Neural progenitor cell (in vitro differentiated cells): ENCODE measurements at regions not wholly inside any gene's neighbourhood (a gene's known extent, or its start where the extent isn't known, plus 50 kb on each side); places are given as distances from the start of the nearest gene placed in this dataset.

Experiments used
- DNase-seq: peaks from one replicate; pipeline ENCODE4 v3.0.0-alpha.2; 2016; ENCODE audit warnings: low spot score
- H2AFZ ChIP-seq: fragments of 200-600 bp; sonication (generic); replicated peaks from 2 replicates; pipeline ENCODE4 v1.6.1; 2016; ENCODE audit warnings: antibody characterized with exemption
- H3F3A ChIP-seq: fragments of 200-600 bp; sonication (generic); 2 replicates; pipeline ENCODE4 v1.6.1; 2016; ENCODE audit warnings: antibody characterized with exemption, low read depth
- H3K27ac ChIP-seq: fragments of 200-600 bp; sonication (generic); 2 replicates; pipeline ENCODE4 v1.5.1; 2016; ENCODE audit warnings: mild to moderate bottlenecking
- H3K27me3 ChIP-seq: fragments of 200-600 bp; sonication (generic); 2 replicates; pipeline ENCODE4 v1.6.1; 2016; ENCODE audit warnings: mild to moderate bottlenecking, moderate library complexity
- H3K36me3 ChIP-seq: fragments of 200-600 bp; sonication (generic); 2 replicates; pipeline ENCODE4 v1.5.1; 2016
- H3K4me1 ChIP-seq: fragments of 200-600 bp; sonication (generic); 2 replicates; pipeline ENCODE4 v1.6.1; 2016; ENCODE audit warnings: mixed run types
- H3K4me2 ChIP-seq: fragments of 200-600 bp; sonication (generic); 2 replicates; pipeline ENCODE4 v1.6.1; 2016
- H3K4me3 ChIP-seq: fragments of 200-600 bp; sonication (generic); 2 replicates; pipeline ENCODE4 v1.5.1; 2016
- H3K79me2 ChIP-seq: fragments of 200-600 bp; sonication (generic); 2 replicates; pipeline ENCODE4 v1.6.1; 2016; ENCODE audit warnings: low read depth
- H3K9ac ChIP-seq: fragments of 200-600 bp; sonication (generic); 2 replicates; pipeline ENCODE4 v1.6.1; 2016
- H3K9me3 ChIP-seq: fragments of 200-600 bp; sonication (generic); 2 replicates; pipeline ENCODE4 v1.5.1; 2016; ENCODE audit warnings: low read depth
- H4K20me1 ChIP-seq: fragments of 200-600 bp; sonication (generic); 2 replicates; pipeline ENCODE4 v1.6.1; 2016; ENCODE audit warnings: low read depth
- H3K27ac Mint-ChIP-seq: 3 replicates; pipeline ENCODE4 v1.8.0; 2021; ENCODE audit warnings: mixed read lengths
- H3K27me3 Mint-ChIP-seq: 2 replicates; pipeline ENCODE4 v1.8.0; 2022; ENCODE audit warnings: low read depth, mild to moderate bottlenecking, inconsistent platforms, moderate library complexity, mixed read lengths; ENCODE audit not compliant: insufficient read depth
- H3K36me3 Mint-ChIP-seq: 3 replicates; pipeline ENCODE4 v1.8.0; 2021; ENCODE audit warnings: mixed read lengths
- H3K4me1 Mint-ChIP-seq: 3 replicates; pipeline ENCODE4 v1.8.0; 2021; ENCODE audit warnings: mixed read lengths
- H3K4me3 Mint-ChIP-seq: 3 replicates; pipeline ENCODE4 v1.8.0; 2021; ENCODE audit warnings: mild to moderate bottlenecking, moderate library complexity, mixed read lengths
- H3K9me3 Mint-ChIP-seq: 3 replicates; pipeline ENCODE4 v1.8.0; 2020; ENCODE audit warnings: mixed read lengths
- EZH2 ChIP-seq: fragments of 200-600 bp; sonication (generic); IDR thresholded peaks from 2 replicates; pipeline ENCODE4 v1.6.1; 2017; ENCODE audit warnings: antibody characterized with exemption, mild to moderate bottlenecking, moderate library complexity
- EZH2phosphoT487 ChIP-seq: fragments of 200-600 bp; sonication (generic); IDR thresholded peaks from 2 replicates; pipeline ENCODE4 v1.6.1; 2017; ENCODE audit warnings: antibody characterized with exemption
- TF ChIP-seq, protein P1 (sequence below): fragments of 200-600 bp; sonication (generic); IDR thresholded peaks from 2 replicates; pipeline ENCODE4 v1.5.1; 2017; ENCODE audit warnings: antibody characterized with exemption, mild to moderate bottlenecking

DNA sequence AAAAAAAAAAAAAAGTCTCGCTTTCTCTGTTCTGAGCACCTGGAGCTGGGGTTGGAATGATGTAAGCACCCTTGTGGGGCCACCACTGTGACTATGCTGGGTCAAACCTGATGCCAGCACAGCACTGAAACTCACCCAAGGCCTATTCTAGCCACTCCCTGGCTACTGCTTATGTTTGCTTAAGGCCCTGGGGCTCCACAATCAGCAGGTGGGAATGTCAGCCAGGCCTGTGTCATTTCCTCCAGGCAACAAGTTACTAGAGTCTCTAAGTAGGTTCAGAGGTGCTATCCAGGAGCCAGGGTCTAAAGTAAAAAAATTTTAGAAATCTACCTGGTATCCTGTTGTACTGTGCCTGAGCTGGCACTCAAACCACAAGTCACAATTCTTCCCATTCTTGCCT is 1306.8 kb downstream of the STIM2 start:
- no peak overlapping the region for H3K27ac Mint-ChIP-seq
- Histone ChIP-seq H2AFZ (no peak overlapping the region), H3K4me3 (no peak overlapping the region), H3K9me3 (no peaks in the 10 kb centered on the region), H3K79me2 (no peaks in the 10 kb centered on the region), H3K4me2 (no peak overlapping the region), H3K36me3 (no peaks in the 10 kb centered on the region), H3K4me1 (no peaks in the 10 kb centered on the region), H3K27ac (no peak overlapping the region), H3K9ac (no peak overlapping the region), H4K20me1 (no peaks in the 10 kb centered on the region), H3F3A (no peaks in the 10 kb centered on the region), H3K27me3 (no peaks in the 10 kb centered on the region)
- H3K27me3 Mint-ChIP-seq, result peaks cover 2% of the 10 kb centered on the region
- no peaks in the 10 kb centered on the region for H3K9me3 Mint-ChIP-seq
- no peak overlapping the region for H3K4me3 Mint-ChIP-seq
- TF ChIP-seq, protein P1, sequence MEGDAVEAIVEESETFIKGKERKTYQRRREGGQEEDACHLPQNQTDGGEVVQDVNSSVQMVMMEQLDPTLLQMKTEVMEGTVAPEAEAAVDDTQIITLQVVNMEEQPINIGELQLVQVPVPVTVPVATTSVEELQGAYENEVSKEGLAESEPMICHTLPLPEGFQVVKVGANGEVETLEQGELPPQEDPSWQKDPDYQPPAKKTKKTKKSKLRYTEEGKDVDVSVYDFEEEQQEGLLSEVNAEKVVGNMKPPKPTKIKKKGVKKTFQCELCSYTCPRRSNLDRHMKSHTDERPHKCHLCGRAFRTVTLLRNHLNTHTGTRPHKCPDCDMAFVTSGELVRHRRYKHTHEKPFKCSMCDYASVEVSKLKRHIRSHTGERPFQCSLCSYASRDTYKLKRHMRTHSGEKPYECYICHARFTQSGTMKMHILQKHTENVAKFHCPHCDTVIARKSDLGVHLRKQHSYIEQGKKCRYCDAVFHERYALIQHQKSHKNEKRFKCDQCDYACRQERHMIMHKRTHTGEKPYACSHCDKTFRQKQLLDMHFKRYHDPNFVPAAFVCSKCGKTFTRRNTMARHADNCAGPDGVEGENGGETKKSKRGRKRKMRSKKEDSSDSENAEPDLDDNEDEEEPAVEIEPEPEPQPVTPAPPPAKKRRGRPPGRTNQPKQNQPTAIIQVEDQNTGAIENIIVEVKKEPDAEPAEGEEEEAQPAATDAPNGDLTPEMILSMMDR, result no peak
- no peak for TF ChIP-seq EZH2
- TF ChIP-seq EZH2phosphoT487, result no peak
- H3K4me1 Mint-ChIP-seq, result no peaks in the 10 kb centered on the region
- DNase-seq, result no peak
- H3K36me3 Mint-ChIP-seq, result no peaks in the 10 kb centered on the region

DNA sequence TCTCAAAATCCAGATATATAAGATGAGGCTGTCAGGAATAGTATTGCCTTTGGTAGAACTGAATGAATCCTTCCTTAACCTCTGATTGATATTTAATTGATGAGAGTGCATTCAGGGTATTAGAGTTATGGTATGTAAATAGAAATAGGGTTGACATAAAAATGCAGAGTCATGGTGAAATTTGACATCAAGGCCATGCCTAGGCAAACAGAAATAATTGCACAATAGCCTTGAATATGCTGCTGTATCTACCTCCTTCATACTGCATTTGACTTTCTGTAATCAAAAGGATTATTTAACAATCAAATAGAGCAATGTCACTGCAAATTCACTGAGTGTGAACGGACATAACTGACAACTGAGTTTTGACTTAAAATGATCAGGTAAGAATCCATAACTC is 1316.3 kb downstream of the STIM2 start:
- no peaks in the 10 kb centered on the region for H3K4me1 Mint-ChIP-seq
- no peaks in the 10 kb centered on the region for H3K27me3 Mint-ChIP-seq

DNA sequence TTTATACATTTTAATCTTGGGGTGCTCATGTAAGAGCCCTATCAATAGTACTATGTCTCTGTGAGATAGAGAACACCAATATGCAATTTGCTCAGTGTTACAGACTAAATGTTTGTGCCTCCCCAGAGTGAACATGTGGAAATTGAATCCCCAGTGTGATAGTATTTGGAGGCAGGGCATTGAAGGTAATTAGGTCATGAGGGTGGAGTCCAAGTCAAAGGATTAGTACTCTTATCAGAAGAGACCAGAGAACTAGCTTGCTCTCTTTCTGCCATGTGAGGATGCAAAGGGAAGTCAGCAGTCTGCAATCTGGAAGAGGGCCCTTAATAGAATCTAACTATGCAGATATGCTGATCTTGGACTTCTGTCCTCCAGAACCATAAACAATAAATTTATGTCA is 1317.0 kb downstream of the STIM2 start:
- Histone ChIP-seq H4K20me1 (no peaks in the 10 kb centered on the region), H3K79me2 (no peaks in the 10 kb centered on the region), H3K4me3 (no peak overlapping the region), H3K4me1 (no peaks in the 10 kb centered on the region), H3K27me3 (no peaks in the 10 kb centered on the region), H3F3A (no peaks in the 10 kb centered on the region), H3K9ac (no peak overlapping the region), H3K9me3 (no peaks in the 10 kb centered on the region), H3K4me2 (no peak overlapping the region), H3K27ac (no peak overlapping the region), H3K36me3 (no peaks in the 10 kb centered on the region), H2AFZ (no peak overlapping the region)
- no peak overlapping the region for H3K4me3 Mint-ChIP-seq
- H3K27me3 Mint-ChIP-seq, result no peaks in the 10 kb centered on the region
- H3K36me3 Mint-ChIP-seq, result no peaks in the 10 kb centered on the region
- no peak for DNase-seq
- no peaks in the 10 kb centered on the region for H3K9me3 Mint-ChIP-seq
- no peak for TF ChIP-seq EZH2
- no peak for TF ChIP-seq EZH2phosphoT487
- TF ChIP-seq, protein P1, result no peak
- H3K27ac Mint-ChIP-seq, result no peak overlapping the region
- no peaks in the 10 kb centered on the region for H3K4me1 Mint-ChIP-seq

More for the DNA sequence above, 1316.3 kb downstream of the STIM2 start:
- no peak overlapping the region for H3K27ac Mint-ChIP-seq
- no peaks in the 10 kb centered on the region for H3K9me3 ChIP-seq
- H4K20me1 ChIP-seq, result no peaks in the 10 kb centered on the region
- H3K4me2 ChIP-seq, result no peak overlapping the region
- no peaks in the 10 kb centered on the region for H3K27me3 ChIP-seq
- no peak for TF ChIP-seq EZH2
- TF ChIP-seq, protein P1, result no peak
- TF ChIP-seq EZH2phosphoT487, result no peak
- no peak overlapping the region for H2AFZ ChIP-seq
- H3F3A ChIP-seq, result no peaks in the 10 kb centered on the region
- no peaks in the 10 kb centered on the region for H3K9me3 Mint-ChIP-seq
- H3K4me1 ChIP-seq, result no peaks in the 10 kb centered on the region
- no peaks in the 10 kb centered on the region for H3K79me2 ChIP-seq
- DNase-seq, result no peak
- H3K27ac ChIP-seq, result no peak overlapping the region
- H3K9ac ChIP-seq, result no peak overlapping the region
- no peak overlapping the region for H3K4me3 ChIP-seq
- no peaks in the 10 kb centered on the region for H3K36me3 Mint-ChIP-seq
- H3K36me3 ChIP-seq, result no peaks in the 10 kb centered on the region
- no peak overlapping the region for H3K4me3 Mint-ChIP-seq
